NCI-H2227 treated with DMSO at 0.1 percent for 48 hours (cell line): ENCODE measurements at regions not wholly inside any gene's neighbourhood (a gene's known extent, or its start where the extent isn't known, plus 50 kb on each side); places are given as distances from the start of the nearest gene placed in this dataset.

Experiments
- DNase-seq: peaks from one replicate; lab custom pipeline; 2025; lab: John Stamatoyannopoulos, UW

DNA sequence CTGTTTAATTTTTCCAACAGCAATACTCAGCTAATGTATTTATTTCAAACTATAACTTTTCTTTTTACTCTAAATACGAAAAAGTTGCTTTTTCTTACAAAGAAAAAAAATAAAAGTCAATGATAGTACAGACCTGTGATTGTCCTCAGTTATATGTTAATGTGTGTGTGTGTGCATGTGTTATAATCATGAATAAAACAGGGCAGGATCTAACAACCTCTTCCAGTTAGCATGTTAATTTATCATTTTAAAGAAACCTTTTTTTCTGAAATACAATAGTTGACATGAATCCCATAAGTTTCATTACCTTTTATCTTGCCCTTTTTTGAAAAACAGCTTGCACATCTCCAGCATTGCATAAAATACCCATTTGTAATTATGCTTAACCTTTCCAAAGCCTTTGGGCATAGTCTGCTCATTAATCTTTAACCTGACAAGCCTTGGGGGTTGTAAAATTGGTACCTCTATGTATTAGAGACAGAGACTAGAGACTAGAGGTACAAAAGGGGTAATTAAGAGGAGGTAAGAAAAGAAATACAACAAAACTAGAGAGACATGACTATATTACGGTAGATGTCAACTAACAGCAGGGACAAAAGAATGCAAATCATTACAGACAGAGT, 828.1 kb downstream of the OLFM4 start:
- DNase-seq, result no peak

- no peak for DNase-seq
Measured at GRCh38 chr13:53863520-53863919, 834.9 kb downstream of the OLFM4 start.

DNA sequence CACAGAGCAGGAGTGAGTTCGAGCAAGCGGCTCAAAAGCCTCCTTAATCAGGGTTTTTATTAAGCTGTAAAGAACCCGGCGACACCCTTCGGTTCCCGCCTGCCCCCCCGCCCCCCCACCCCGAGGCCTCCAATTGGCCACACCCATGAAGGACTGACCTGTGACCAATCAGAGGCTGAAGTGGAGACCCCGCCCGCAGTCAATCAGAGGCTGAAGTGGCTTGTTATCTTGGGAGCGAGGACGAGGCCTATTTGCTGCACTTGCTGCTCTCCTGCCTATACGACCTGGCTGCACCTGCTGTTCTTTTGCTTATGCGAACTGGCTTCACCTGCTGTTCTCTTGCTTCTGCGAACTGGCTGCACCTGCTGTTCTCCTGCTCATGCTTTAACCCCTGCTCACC, 844.9 kb downstream of the OLFM4 start:
- DNase-seq, result no peak

DNA sequence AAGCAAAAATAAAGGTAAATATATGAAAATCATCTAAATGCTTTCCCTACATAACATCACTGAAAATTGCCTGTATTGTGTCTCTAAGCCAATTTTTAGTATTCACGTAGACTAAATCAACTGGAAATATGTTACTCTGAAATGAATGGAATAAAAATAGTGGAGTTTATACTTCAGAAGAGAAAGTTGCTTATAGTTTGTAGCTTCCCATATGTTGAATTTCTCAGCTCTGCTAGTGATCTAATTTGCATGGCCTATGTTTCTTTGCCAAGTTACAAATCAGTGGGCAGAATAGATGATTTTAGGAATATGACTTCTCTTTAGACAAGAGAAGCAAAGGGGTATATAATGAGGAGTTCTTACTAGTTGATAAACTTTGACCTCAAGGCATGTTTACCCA, 850.2 kb downstream of the OLFM4 start:
- no peak for DNase-seq

GRCh38 chr13:53885997-53886396, 857.4 kb downstream of the OLFM4 start:
- DNase-seq, result no peak

GRCh38 chr13:53890696-53891095, 862.1 kb downstream of the OLFM4 start:
- no peak for DNase-seq

DNA sequence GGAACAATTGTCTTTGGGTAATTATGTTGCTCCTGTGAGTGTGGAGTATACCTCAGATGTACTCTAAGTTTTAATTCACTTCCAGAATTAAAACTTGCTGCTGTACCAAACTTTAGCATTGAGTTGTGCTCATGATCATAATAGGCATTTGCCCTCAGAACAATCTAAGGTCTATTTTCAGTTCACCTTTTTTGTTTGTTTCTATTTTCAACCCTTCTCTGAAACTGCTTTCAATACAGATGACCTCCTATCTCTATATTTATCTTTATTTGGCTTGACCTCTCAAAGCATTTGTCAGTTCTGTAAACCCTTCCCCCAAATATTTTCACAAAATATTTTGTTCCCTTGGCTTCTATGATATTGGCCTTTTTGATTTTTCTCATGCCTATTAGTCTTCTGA, 873.0 kb downstream of the OLFM4 start:
- DNase-seq, result no peak

DNA sequence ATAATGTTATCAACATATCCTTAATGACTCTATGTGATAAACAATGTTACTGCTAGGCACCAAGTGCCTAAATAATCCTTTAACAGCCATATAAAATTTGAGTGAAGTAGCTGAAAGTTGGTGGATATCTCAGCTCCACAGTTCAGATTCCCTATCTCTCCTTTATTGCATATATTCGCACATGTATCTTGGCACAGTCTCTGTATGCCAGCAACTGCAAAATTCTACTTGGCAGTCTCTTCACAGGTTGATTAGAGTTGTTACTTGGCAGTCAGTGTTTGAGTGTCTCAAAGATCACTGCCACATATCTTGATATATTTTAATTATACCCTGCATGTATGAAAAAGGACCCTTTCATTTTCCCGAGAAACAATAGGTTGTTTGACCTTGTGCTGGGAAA, 879.3 kb downstream of the OLFM4 start:
- no peak for DNase-seq

GRCh38 chr13:53920916-53921315, 892.3 kb downstream of the OLFM4 start:
- no peak for DNase-seq

GRCh38 chr13:53921473-53921872, 892.9 kb downstream of the OLFM4 start:
- no peak for DNase-seq

DNA sequence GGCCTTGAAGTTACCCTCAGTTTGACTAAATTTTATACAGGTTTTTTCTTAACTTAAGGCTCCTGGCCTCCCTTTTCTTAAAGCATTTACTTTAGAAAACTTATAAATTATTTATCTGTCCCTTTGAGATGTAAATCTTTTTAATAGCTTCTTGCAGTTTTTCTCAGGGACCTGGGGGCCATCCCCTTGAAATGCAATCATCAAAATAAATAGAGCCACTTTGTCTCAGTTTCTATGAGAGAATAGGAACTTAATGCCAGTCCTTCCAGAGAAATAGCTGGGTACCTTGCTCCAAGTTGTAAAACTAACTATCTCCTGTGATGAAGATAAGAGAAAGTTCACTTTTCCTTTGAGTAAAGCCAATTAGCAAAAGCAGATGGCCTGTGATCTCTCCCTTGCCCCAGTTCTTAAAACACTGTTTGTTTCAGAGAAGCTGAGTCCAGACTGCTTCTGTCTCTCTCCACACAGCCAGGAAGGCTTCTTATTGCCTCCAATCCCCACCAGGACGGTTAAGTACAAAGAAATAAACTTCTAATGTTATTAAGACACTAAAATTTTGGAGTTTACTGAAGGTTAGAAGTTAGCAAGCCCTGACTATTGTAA, 913.1 kb downstream of the OLFM4 start:
- no peak for DNase-seq

- no peak for DNase-seq
Measured at GRCh38 chr13:53946500-53946899, 917.9 kb downstream of the OLFM4 start.

DNA sequence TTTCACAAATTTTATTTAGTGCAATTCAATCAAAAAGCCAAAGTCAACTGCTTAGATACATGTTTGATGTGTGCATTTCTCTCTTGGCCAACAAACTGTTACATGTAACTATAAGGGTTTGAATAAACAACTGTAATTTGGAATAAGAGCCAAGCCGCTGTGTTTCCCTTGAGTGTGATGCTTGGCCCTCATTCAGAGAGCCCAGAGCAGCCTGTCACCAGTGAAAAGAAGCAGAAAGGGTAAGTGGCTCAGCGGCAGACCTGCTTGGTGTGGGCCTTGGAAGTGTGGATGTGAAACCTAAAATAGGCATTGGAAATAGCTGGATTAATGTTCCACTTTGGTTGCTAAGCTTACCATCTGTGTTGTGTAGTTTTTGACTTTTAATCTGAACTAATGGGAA, 924.6 kb downstream of the OLFM4 start:
- DNase-seq, result no peak
